Tibial nerve (tissue), 4 donors: ENCODE measurements at regions not wholly inside any gene's neighbourhood (a gene's known extent, or its start where the extent isn't known, plus 50 kb on each side); places are given as distances from the start of the nearest gene placed in this dataset.

Experiments
- DNase-seq, 2 donors: peaks; one replicate each; pipeline ENCODE4 v3.0.0-alpha.2; 2019; ENCODE audit warnings: low spot score in 2 of 2
- H3K27ac ChIP-seq, 4 donors: fragments of 200-600 bp; sonication (generic) in 3 of 4; one replicate each; pipeline ENCODE4 v1.5.1; 2017 to 2019; ENCODE audit warnings: mild to moderate bottlenecking in 1 of 4
- H3K27me3 ChIP-seq, 2 donors: fragments of 200-600 bp; sonication (generic) in 1 of 2; one replicate each; pipeline versions ENCODE4 v1.5.1 to v1.6.0; 2017 to 2019
- H3K36me3 ChIP-seq, 3 donors: fragments of 200-600 bp; sonication (generic); one replicate each; pipeline ENCODE4 v1.5.1; 2018 to 2019
- H3K4me1 ChIP-seq, 4 donors: fragments of 200-600 bp; sonication (generic) in 3 of 4; one replicate each; pipeline ENCODE4 v1.5.1; 2017 to 2019
- H3K4me3 ChIP-seq, 4 donors: fragments of 200-600 bp; sonication (generic) in 3 of 4; one replicate each; pipeline ENCODE4 v1.5.1; 2017 to 2019; ENCODE audit warnings: mild to moderate bottlenecking in 1 of 4, moderate library complexity in 1 of 4
- H3K9me3 ChIP-seq, 4 donors: fragments of 200-600 bp; sonication (generic) in 3 of 4; one replicate each; pipeline ENCODE4 v1.5.1; 2017 to 2019
- CTCF ChIP-seq, 5 experiments: fragments of 200-600 bp in 3 of 5; fragments of 450-650 bp in 2 of 5; sonication (generic) in 3 of 5; IDR thresholded peaks; one replicate each; pipeline ENCODE4 v1.5.1; 2016 to 2019; ENCODE audit warnings: antibody characterized with exemption in 5 of 5, mild to moderate bottlenecking in 3 of 5, moderate library complexity in 2 of 5
- EP300 ChIP-seq, 2 donors: sonication (generic); formaldehyde crosslinking; IDR thresholded peaks; one replicate each; pipeline ENCODE4 v1.6.1; 2017; ENCODE audit warnings: antibody characterized with exemption in 2 of 2, mild to moderate bottlenecking in 1 of 2
- POLR2A ChIP-seq, 2 donors: fragments of 450-650 bp; IDR thresholded peaks; one replicate each; pipeline ENCODE4 v1.6.1; 2017; ENCODE audit warnings: antibody characterized with exemption in 2 of 2, mild to moderate bottlenecking in 2 of 2, moderate library complexity in 2 of 2
- WGBS, 2 donors: methylation state at CpG; one replicate each; pipeline ENCODE4 v1.1.5; 2018; 5-methylcytosine and 5-hydroxymethylcytosine counted together

GRCh38 chr11:45455536-45455935 lies 169.4 kb upstream of the SYT13 start:
- Histone ChIP-seq H3K27me3 (no peaks in the 10 kb centered on the region), H3K4me1 (no peaks in the 10 kb centered on the region), H3K36me3 (no peaks in the 10 kb centered on the region), H3K9me3 (peaks cover 0 to 9% (median 0%) of the 10 kb centered on the region in 4 donors), H3K4me3 (no peak overlapping the region), H3K27ac (no peak overlapping the region)
- no peak for DNase-seq
- WGBS, 2 donors = 65 to 69% methylated on average over 6 of the region's 6 CpGs
- TF ChIP-seq EP300 (IDR thresholded peaks at IDR 0.05) (no peak), POLR2A (IDR thresholded peaks at IDR 0.05) (no peak), CTCF (IDR thresholded peaks at IDR 0.05) (no peak)

- no peak for DNase-seq
- no peaks in the 10 kb centered on the region for H3K4me1 ChIP-seq
- no peak overlapping the region for H3K27ac ChIP-seq
- no peaks in the 10 kb centered on the region for H3K27me3 ChIP-seq
- peaks cover 0 to 9% (median 0%) of the 10 kb centered on the region in 4 donors for H3K9me3 ChIP-seq
- no peaks in the 10 kb centered on the region for H3K36me3 ChIP-seq
- WGBS, 2 donors = 56 to 75% methylated on average over 1 of the region's 1 CpG
- H3K4me3 ChIP-seq = no peak overlapping the region
- no peak for TF ChIP-seq EP300 (IDR thresholded peaks at IDR 0.05)
- TF ChIP-seq POLR2A (IDR thresholded peaks at IDR 0.05) = no peak
- TF ChIP-seq CTCF (IDR thresholded peaks at IDR 0.05) = no peak
Measured at GRCh38 chr11:45454917-45455401, 168.8 kb upstream of the SYT13 start.

- H3K4me3 ChIP-seq = no peak overlapping the region
- no peaks in the 10 kb centered on the region for H3K27me3 ChIP-seq
- WGBS, 2 donors = 43 to 62% methylated on average over 3 to 4 of the region's 4 CpGs
- H3K27ac ChIP-seq = no peak overlapping the region
- DNase-seq = no peak
- TF ChIP-seq CTCF (IDR thresholded peaks at IDR 0.05) (no peak), EP300 (IDR thresholded peaks at IDR 0.05) (no peak), POLR2A (IDR thresholded peaks at IDR 0.05) (no peak)
- H3K4me1 ChIP-seq = no peaks in the 10 kb centered on the region
- H3K9me3 ChIP-seq = peaks cover 0 to 9% (median 0%) of the 10 kb centered on the region in 4 donors
- no peaks in the 10 kb centered on the region for H3K36me3 ChIP-seq
Measured at GRCh38 chr11:45453721-45454120, 167.6 kb upstream of the SYT13 start.

GRCh38 chr11:45451766-45452440 lies 165.8 kb upstream of the SYT13 start:
- peaks cover 0 to 9% (median 0%) of the 10 kb centered on the region in 4 donors for H3K9me3 ChIP-seq
- DNase-seq = no peak
- no peaks in the 10 kb centered on the region for H3K27me3 ChIP-seq
- no peaks in the 10 kb centered on the region for H3K36me3 ChIP-seq
- TF ChIP-seq POLR2A (IDR thresholded peaks at IDR 0.05) (no peak), CTCF (IDR thresholded peaks at IDR 0.05) (no peak), EP300 (IDR thresholded peaks at IDR 0.05) (no peak)
- no peaks in the 10 kb centered on the region for H3K4me1 ChIP-seq
- WGBS, 2 donors = 58 to 61% methylated on average over 8 of the region's 8 CpGs
- no peak overlapping the region for H3K4me3 ChIP-seq
- no peak overlapping the region for H3K27ac ChIP-seq

GRCh38 chr11:45450189-45450588 lies 164.0 kb upstream of the SYT13 start:
- TF ChIP-seq EP300 (IDR thresholded peaks at IDR 0.05) (no peak), CTCF (IDR thresholded peaks at IDR 0.05) (no peak), POLR2A (IDR thresholded peaks at IDR 0.05) (no peak)
- Histone ChIP-seq H3K27me3 (no peaks in the 10 kb centered on the region), H3K36me3 (no peaks in the 10 kb centered on the region), H3K4me3 (no peak overlapping the region), H3K27ac (no peak overlapping the region), H3K4me1 (no peaks in the 10 kb centered on the region), H3K9me3 (peaks cover 0 to 5% (median 0%) of the 10 kb centered on the region in 4 donors)
- 53 to 69% methylated on average over 3 of the region's 3 CpGs for WGBS, 2 donors
- DNase-seq = no peak
